ENCODE measurements at regions not wholly inside any gene's neighbourhood (a gene's known extent, or its start where the extent isn't known, plus 50 kb on each side); places are given as distances from the start of the nearest gene placed in this dataset.
"Not testable (repeated sequence)": the region's sequence is repeated elsewhere in the genome, so short reads cannot be mapped to it uniquely, and the experiment has no call there.

DNA sequence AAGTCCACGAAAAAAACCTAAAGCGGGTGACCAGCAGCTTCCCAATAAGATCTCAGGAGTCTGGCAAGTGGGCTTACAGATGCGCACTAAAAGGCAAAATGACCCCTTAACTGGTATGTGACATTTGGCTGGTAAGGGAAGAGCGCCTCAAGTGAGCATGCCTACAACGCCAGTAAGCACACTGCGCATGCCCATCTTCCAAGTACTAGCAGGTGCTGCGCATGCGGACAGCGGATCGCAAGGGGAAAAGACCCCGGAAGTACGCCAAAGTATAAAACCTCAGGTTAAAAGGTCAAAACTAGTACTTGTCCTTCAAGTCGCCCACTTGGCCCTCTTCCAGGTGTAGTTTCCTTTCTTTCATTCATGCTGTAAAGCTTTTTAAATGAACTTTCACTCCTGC, 518.5 kb upstream of the MDGA2 start:
- DNase-seq, result no peak

DNA sequence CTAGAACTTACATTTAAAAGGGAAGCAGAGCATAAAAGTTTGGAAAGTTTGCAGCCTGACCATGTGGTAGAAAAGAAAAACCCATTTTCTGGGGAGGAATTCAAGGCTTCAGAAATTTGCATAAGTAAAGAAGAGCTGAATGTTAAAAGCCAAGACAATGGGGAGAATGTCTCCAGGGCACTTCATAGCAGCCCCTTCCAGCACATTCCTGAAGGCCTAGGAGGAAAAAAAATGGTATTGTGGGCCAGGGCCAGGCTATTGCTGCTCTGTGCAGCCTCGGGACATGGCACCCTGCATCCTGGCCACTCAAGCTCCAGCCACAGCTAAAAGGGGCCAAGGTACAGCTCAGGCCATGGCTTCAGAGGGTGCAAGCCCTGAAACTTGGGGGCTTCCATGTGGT, 474.2 kb upstream of the MDGA2 start:
- DNase-seq, result not testable (repeated sequence)

DNA sequence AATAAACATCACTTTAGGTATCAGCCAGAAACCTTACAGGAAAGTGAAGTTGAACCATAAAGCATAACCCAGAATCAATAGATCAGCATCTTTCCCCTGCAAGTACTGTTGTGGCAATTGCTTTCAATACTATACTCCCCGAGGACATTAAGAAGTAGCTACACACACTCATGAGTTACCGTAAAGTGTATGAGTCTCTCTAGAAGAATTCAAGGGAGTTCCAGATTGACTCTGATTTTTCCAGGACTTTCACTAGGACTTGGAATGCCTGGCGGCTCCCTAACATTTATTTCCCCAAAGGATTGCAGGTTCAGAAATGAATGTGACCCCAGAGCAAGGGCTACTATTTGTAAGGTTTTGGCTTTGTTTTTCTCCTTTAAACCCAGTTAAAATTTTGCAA, 465.4 kb upstream of the MDGA2 start:
- no peak for DNase-seq

DNA sequence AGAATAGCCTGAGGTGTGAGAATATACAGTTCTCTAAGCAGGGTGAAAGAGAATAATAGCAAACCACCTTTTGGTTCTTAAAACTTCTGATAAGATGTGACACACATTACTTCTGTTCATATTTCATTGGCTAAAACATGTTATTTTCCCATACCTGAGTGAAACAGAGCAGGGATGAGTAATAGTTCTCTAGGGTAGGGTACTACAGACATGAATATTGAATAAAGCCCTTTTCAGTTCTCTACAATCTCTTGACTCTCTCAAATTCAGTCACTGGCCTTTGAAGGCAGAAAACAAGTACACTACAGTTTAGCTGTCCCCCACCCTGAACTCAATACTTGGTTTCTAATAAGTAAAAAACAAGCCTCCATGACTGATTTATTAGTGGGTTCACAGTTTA, 454.1 kb upstream of the MDGA2 start:
- no peak for DNase-seq

DNA sequence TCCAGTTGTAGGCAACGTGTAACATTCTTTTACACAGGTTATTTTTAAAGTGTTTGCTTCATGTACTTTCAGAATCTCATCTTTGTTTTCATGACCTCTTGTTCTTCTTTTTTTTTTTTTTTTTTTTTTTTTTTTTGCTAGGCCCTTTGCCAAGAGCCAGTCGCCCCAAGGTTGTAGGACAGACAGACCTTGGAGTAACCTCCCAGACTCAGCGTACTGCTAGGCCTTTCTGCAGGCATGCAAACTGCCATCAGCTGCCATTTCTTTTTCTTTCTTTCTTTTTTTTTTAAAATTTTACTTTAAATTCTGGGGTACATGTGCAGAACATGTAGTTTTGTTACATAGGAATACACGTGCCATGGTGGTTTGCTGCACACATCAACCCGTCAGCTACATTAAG, 452.3 kb upstream of the MDGA2 start:
- DNase-seq, result no peak

DNA sequence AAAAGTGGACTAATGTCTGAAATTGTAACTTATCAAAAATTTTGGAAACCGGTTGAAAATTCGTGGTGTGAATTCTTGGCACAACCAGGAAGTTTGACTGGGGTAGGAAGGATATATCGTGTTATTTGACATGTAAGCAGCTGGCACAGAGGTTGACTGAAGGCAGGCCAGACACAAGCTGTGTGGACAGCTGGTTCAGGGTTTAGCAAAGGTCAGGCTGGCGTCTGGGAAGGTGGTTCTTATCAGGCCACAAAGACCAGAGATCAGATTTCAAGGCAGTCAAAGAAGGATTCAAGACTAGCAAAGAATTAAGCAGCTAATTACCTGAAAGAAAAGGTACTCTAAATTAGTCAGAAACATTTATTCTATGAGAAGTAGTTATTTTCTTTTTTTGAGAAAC, 450.2 kb upstream of the MDGA2 start:
- DNase-seq, result no peak

DNA sequence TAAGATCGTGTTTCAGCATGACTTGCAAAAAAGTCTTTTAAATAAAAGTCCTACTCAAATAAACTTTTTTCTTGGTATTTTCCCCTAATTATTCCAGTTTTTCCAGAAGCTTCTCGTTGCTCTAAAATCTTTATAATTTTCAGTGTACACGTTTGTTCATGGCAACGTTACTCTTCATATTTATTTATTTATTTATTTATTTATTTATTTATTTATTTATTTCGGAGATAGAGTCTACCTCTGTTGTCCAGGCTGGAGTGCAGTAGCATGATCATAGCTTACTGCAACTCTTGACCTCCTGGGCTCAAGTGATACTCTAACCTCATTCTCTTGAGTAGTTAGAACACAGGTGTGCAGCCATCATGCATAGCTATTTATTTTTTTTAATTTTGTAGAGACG, 438.3 kb upstream of the MDGA2 start:
- no peak for DNase-seq

DNA sequence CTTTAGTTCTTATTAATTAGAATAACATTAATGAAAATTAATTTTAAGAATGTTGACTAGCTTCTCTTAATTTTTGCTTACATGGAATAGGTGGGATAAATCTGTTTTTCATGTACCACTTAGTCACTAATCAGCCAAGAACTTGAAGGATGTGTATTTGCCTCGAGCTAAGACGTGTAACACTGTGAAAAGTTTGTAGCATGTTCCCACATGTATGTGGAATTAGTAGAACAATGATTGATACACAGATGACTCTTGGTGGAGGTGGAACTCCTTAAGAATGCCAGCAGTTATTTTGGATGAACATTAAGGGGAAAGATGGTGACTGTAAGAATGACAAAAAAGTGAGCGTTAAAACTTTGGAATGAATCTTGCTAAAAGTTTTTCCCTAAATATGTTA, 435.7 kb upstream of the MDGA2 start:
- no peak for DNase-seq

DNA sequence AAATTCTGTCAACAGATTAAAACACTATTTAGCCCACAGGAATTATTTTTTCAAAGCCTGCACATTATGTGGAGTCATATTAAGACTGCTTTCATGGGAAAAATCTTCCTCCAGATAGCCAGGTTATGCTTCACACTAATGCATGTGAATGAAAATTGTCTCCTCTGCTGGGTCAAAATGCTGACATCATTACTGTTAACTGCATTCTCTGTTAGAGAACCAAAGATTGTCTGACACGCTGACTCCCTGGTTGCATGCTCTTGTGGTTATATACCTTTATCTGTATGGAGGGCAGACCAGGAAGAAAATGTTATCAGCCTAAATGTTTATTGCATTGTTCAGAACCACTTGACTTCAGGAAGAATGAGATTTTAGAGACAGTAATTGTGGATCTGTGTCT, 432.2 kb upstream of the MDGA2 start:
- no peak for DNase-seq

DNA sequence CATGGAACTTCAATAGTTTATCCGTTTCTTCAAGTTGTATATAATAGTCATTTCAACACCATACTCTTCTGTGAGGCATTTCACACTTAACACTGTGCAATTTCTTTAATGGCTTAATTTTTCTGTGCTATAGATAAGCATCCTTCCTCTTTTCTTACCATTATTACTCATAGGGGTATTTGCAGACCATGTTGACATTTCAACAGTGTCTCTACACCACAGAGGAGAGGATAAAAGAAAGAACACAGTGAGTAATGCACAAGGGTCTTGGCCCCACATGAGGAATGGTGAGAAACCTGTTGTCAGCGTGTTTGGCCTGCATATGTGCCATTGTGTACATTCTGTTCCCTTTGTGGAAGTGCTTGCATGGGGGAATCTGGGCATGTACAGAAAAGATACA, 421.5 kb upstream of the MDGA2 start:
- no peak for DNase-seq

DNA sequence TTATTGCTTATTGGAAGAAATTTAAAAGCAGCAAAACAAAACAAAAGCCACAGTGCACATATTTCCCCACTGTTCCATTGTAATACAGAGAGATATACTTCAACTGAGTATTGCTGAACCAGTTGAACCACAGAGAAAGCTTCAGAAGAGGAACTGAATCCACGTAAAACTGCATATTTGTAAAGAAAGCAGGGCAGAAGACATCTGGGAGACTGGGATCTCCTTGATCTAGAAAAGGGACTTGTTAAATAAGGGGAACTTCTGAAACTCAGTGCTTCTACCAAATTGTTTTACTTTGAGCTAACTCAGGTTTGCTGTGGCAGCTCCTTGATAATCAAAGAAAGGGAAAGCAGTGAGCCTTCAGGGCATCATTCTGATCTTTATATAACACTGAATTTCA, 411.1 kb upstream of the MDGA2 start:
- DNase-seq, result no peak

DNA sequence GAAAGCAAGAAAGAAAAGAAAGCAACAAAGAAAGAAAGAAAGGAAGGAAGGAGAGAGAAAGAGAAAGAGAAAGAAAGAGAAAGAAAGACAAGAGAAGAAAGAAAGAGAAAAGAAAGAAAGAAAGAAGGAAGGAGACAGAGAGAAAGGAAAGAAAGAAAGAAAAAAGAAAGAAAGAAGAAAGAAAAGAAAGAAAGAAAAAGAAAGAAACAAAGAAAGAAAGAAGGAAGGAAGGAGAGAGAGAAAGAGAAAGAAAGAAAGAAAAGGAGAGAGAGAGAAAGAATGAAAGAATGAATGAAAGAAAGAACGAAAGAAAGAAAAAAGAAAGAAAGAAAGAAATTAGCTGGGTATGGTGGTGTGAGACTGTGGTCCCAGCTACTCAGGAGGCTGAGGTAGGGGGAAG, 400.1 kb upstream of the MDGA2 start:
- no peak for DNase-seq

DNA sequence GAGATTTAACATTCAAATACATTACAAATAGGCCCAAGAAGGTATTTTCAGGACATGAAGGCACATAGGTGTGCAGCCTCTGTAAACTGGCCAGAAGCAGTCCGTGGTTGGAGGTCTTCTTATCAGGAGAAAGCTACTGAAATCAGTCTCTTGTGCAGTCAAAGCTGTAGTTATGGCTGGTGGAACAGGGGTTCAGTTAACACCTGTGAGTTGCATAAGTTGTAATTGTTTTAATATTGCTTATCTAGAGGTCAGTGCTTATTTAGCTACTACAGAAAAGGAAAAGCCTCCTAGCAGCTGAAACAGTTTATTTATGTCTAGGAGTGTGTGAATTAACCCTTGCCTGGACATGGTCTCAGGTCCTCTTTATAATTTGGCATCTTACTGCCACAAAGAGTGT, 377.6 kb upstream of the MDGA2 start:
- DNase-seq, result no peak

DNA sequence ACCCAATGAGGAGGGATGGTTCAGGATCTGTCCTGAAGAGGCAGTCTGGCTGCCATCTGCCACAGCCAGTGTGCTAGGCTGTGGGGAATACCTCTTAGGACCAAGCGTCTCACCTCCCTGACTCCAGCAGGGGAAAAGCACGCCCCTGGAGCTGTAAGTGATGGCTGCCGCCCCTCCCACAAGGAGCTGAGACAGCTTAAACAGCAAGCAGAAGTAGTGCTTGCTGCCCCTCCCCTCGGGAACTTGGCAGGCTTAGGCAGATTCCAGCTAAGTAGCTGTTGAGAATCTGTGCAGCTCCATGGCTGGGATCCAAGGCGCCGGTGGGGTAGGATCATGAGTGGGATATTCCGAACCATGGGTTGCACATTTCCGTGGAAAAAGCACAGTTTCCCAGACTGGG, 360.4 kb upstream of the MDGA2 start:
- DNase-seq, result no peak

DNA sequence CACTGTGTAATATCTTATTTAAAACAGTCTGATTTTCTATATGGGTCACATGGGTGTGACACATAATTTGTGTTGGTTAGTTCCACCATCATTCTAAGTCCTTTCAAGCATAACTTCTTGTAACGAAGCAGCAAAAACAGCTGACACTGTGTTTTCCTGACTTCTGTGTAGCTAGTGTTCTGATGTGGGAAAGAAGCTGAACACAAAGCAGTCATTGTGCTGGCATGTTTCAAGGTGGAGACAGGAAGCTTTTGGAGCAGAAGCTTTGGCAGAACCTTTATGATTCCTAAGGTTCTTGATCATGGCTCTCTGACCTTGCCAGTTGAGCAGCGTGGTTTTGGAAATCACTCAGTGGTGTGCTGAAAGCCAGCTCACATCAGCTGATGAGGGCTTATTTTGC, 351.7 kb upstream of the MDGA2 start:
- DNase-seq, result no peak

DNA sequence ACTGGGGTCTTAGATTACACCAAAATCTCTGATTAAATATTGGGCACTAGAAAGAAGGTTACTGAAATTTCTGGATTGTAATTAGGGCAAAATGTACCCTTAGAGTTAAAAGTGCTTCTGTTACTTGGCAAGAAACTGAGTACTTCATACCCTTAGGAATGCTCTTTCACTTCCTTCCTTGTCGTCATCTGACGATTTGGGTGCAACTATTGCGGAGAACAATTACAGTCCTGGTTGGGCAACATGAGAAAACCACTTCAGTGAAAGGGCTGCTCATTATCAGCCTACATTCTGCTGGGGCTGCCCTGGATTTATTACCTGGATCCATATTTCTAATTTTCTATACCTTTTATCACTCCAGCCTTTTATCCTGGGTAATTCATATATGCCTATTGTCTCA, 348.5 kb upstream of the MDGA2 start:
- DNase-seq, result no peak

DNA sequence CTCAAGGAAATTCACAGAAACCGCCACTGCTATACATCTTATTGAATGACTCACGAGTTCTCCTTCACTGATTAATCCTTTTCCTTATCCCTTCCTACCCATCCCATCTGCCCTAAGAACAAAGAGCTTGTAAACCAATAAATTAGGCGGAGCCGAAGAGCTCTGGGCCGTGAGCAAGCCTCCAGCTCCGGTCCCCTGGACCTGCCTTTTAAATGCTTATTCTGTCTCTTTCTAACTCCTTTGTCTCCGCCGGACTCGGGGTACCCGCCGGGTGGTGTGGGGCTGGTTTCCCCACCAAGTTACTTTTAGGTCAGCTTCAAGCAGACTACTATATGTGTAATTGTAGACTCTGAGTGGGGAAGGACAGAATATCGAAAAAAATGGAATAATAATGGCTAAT, 336.1 kb upstream of the MDGA2 start:
- not testable (repeated sequence) for DNase-seq

DNA sequence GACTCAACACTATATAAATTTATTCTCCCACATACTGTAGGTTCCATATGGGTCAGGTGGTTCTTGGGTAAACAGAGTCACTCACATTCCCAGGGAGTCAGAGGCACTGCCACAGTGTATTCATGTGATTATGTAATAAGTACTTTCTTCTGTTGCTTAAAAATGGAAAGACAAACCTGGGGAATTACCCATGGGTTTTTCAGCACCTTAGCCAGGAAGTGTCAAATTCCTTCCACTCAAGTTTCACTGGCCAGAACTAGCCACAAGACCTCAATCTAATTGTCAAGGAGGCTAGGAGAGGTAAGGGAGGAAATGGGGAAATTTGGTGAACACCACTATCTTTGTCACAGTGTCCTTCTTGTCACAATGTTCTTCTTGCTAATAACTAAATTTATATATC, 333.2 kb upstream of the MDGA2 start:
- no peak for DNase-seq

DNA sequence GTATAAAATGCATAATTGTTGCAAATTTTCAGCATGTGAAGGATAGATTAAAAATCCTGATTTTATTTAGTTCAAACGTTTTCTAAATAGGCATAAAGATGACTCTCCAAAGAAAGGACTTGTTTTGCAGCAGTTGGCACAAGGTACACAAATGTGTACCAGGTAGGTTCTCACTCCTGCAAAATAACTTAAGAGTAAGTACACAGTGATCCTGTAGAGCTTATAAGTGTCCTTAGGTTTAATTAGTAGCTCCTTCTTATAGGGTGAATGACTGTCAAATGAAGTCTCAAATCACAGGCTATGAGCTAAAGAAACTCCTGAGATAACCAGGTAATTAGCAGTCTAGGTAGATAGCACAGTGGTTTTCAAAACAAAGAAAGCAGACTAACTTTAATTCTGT, 330.6 kb upstream of the MDGA2 start:
- DNase-seq, result no peak

DNA sequence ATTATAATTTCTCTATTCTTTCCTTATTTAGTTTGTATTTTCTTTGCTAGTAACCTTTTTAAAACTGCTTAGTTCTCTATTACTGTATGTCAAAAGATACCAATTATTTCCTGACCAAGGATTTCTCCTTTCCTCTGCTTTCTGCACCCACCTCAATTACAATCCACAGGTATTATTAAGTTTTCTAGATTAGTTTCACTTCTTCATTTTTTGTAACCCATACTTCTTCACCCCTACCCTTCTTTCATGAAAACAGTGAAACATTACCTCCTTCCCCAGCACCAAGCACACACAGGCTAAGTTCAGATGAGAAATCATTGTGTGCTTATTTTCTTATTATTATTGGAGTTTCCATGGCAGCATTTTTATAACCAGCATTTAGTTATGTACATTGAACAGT, 318.5 kb upstream of the MDGA2 start:
- DNase-seq, result no peak

DNA sequence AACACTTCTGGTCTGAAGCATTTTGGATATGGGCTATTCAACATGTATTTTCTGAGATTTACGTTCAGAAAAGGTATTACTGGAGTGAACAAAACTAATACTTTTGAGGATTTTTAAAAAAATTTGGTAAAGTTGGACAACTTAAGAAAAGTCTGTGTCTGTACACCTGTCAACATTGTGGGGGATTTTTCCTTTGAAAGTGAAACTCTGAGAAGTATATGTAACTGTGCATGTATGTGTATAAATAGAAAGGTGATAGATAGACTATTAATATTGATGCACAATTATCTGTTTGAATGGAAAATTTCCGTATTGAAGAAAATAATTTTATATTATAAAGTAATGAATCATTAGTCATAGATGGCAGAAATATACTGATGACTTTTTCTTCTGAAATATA, 312.8 kb upstream of the MDGA2 start:
- no peak for DNase-seq

DNA sequence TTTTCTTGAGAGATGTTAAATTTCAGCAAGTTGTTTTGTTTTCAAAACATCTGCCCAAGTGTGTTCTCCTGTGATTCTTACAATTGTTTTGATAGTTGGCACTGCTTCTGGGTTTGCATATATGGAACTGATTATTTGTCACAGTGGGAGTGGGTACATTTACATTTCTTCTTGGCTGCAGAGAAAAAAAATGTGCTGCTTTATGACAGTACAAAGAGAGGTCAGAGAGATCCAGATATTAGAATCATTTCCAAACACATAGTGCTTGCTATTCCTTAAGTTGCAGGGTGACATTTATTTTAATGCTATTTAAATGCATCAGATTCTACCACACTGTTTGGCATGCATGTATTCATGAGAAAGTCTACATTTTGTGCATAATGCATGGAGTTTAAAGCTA, 303.5 kb upstream of the MDGA2 start:
- no peak for DNase-seq

DNA sequence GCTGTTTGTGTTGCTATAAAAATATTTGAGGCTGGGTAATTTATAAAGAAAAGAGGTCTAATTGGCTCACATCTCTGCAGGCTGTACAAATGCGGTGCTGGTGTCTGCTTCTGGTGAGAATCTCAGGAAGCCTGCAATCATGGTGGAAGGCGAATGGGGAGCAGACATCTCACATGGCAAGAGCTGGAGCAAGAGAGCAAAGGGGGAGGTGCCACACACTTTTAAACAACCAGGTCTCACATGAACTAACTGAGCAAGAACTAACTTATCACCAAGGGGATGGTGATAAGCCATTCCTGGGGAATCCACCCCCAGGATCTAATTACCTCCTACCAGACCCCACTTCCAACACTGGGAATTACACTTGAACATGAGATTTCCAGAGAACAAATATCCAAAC, 300.7 kb upstream of the MDGA2 start:
- DNase-seq, result no peak

DNA sequence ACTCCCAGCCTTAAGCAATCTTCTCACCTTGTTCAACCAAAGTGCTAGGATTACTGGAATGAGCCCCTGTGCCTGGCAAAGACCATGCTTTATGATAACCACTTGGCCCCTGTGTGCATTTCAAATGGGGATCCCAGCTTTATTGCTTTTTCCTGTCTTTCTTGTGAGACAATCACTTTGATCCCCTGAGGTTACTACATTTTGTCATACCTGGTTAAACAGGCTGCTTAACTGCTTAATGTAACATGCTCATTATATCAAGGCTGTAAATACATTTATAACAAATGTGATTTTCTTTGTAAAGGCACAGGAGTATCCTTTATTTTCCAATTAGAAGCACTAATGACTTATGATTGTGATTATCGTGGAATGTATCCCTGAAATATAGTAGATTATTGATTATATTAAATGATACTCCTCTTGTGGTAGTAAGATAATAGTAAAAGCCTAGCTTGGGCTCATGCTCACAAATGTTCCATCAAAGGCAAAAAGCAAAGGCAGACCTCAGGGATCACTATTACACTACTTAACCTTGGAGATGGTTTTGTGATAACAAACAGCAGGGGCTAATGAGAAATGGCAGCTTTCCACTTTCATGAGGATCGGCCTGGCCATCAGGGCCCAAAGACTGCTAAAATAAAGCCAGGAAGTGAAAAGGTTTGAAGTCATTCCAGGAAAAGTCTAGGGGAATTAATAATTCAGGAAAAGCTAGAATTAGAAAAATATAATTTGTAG, 290.8 kb upstream of the MDGA2 start:
- no peak for DNase-seq

DNA sequence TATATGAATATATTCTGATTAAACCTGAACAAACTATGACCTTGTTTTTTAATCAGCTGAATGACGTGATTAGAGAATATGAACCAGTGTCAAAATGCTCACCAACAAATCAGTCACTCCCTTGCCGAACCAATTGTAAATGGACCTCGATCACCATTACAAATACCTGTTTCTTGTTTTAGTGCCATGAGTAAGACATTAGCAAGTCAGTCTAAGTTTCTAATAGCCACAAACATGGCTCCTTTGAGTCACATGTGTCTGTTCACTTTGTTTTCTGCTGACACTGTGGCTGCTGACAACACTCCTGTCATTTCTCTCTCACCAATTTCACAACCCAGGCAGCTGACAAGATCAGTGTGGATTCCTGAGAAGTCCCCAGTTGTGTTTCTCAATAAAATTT, 286.2 kb upstream of the MDGA2 start:
- no peak for DNase-seq

DNA sequence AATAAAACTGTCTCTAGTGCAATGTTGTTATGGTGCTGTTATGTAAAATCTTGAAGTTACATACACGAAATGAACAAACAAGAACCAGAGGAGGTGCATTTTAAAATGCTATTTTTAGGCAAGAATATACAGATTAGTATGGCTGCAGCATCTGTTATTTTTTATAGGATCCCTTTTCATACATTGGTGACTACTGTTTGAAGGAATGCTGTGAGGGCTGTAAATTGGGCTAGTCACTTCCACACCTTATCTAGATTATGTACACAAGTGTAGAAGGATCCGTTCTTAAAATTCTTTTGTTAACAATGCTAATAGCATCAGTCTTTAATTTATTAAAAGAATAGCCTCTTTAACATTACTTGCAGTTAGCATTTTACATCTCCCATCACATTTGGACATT, 284.3 kb upstream of the MDGA2 start:
- no peak for DNase-seq

Measured in stimulated activated CD8-positive, alpha-beta memory T cell treated with anti-CD3 and anti-CD28 coated beads, Interleukin-4, amount 100 ng/mL, for 48 hours (primary cell).